ENCODE measurements at regions not wholly inside any gene's neighbourhood (a gene's known extent, or its start where the extent isn't known, plus 50 kb on each side); places are given as distances from the start of the nearest gene placed in this dataset.

DNA sequence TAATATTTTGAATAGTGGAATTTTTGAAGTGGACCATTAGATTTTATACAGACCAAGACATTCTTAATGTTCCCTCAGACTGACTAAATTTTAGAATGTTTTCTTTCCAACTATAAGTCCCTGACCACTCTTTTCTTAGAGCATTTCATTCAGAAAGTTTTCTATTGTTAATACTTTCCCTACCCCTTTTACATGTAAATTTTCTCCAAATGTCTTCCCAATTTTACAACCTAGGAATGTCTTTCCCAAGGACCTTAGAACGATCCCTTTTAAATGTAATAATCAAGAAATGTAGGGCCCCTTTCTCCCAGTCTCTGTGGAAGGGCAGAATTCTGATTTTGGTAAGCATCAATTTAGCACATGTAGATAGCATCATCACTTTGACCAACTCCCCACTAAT lies 730.0 kb upstream of the B3GALT2 start:
- TF ChIP-seq CTCF (IDR thresholded peaks at IDR 0.05) (no peak), EZH2phosphoT487 (IDR thresholded peaks at IDR 0.05) (no peak), EZH2 (IDR thresholded peaks at IDR 0.05) (no peak)

All from neural progenitor cell (in vitro differentiated cells).